Gastroesophageal sphincter (tissue), 4 donors: ENCODE measurements at regions not wholly inside any gene's neighbourhood (a gene's known extent, or its start where the extent isn't known, plus 50 kb on each side); places are given as distances from the start of the nearest gene placed in this dataset.
"Not testable (repeated sequence)": the region's sequence is repeated elsewhere in the genome, so short reads cannot be mapped to it uniquely, and the experiment has no call there.

ENCODE experiments used
- ATAC-seq: fragments of 150-250 bp; one replicate; pipeline ENCODE4 v1.9.1; 2016; ENCODE audit warnings: mild to moderate bottlenecking, moderate library complexity
- H3K27ac ChIP-seq, 4 donors: fragments of 200-600 bp; sonication (generic) in 3 of 4; 1 replicate in 3 of 4; 2 replicates in 1 of 4; pipeline ENCODE4 v1.5.1; 2016 to 2019
- H3K27me3 ChIP-seq: fragments of 200-600 bp; sonication (generic); one replicate; pipeline ENCODE4 v1.5.1; 2019
- H3K36me3 ChIP-seq, 2 donors: fragments of 200-600 bp; sonication (generic); one replicate each; pipeline ENCODE4 v1.5.1; 2019; ENCODE audit warnings: control low read depth in 1 of 2
- H3K4me1 ChIP-seq, 3 donors: fragments of 200-600 bp; sonication (generic); 1 replicate in 2 of 3; 2 replicates in 1 of 3; pipeline ENCODE4 v1.5.1; 2016 to 2019; ENCODE audit warnings: control low read depth in 2 of 3
- H3K4me3 ChIP-seq, 2 donors: fragments of 200-600 bp; sonication (generic); one replicate each; pipeline ENCODE4 v1.5.1; 2019; ENCODE audit warnings: mild to moderate bottlenecking in 1 of 2, moderate library complexity in 1 of 2
- H3K9me3 ChIP-seq, 3 donors: fragments of 200-600 bp; sonication (generic); one replicate each; pipeline ENCODE4 v1.5.1; 2017 to 2019; ENCODE audit warnings: control low read depth in 2 of 3
- EP300 ChIP-seq: sonication (generic); formaldehyde crosslinking; IDR thresholded peaks from one replicate; pipeline ENCODE4 v1.6.1; 2017; ENCODE audit warnings: antibody characterized with exemption, mild to moderate bottlenecking
- POLR2A ChIP-seq, 2 donors: fragments of 450-650 bp; IDR thresholded peaks; one replicate each; pipeline ENCODE4 v1.6.1; 2017; ENCODE audit warnings: antibody characterized with exemption in 2 of 2, mild to moderate bottlenecking in 2 of 2, moderate library complexity in 1 of 2
- POLR2AphosphoS5 ChIP-seq: sonication (generic); formaldehyde crosslinking; IDR thresholded peaks from one replicate; pipeline ENCODE4 v1.6.1; 2017; ENCODE audit warnings: antibody characterized with exemption
- WGBS, 2 donors: methylation state at CpG; one replicate each; pipeline ENCODE4 v1.1.5; 2018; ENCODE audit warnings: low coverage in 1 of 2; 5-methylcytosine and 5-hydroxymethylcytosine counted together
- TF ChIP-seq, protein P1 (sequence below), 4 experiments: fragments of 200-600 bp in 2 of 4; fragments of 450-650 bp in 2 of 4; sonication (generic) in 1 of 4; IDR thresholded peaks; one replicate each; pipeline ENCODE4 v1.5.1; 2017 to 2019; ENCODE audit warnings: antibody characterized with exemption in 4 of 4, mild to moderate bottlenecking in 2 of 4, moderate library complexity in 2 of 4

DNA sequence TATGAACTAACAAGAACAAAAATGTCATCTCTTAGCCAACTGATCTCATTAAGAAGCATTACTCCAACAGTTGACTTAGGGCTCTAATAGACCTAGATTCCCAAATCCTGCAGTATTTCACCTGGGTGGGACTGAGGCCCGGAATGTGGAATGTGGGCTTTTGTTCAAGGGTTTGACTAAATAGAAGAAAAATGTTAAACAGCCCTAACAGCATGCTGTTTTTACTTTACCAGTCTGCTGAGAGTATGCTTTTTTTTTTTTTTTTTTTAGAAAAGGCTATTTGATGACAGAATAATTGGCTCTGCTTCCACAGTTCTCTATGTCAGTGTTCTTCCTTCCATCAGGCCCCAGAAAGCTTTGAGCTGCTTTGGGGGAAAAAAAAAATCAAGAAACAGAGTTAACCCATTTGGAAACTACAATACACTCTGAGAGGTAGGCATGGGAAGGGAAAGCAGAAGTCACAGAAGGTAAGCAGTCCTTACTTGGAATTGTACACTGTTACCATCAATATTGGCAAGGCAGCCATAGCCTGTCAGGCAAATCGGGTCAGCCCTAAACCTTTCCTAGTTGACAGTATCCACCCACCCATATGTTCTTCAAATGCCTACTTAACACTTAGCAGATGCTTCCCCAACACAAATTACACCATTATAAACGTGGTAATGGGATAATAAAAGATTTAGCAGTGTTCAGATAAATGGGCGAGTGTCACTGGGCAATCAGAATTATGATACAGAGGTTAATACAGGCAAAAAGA lies 224.2 kb downstream of the CNTN3 start:
- Histone ChIP-seq H3K27ac (no peak overlapping the region), H3K4me3 (no peak overlapping the region), H3K9me3 (no peaks in the 10 kb centered on the region), H3K27me3 (no peaks in the 10 kb centered on the region), H3K4me1 (peaks cover 0 to 8% (median 0%) of the 10 kb centered on the region in 3 donors), H3K36me3 (no peaks in the 10 kb centered on the region)
- WGBS, 2 donors, result 41 to 45% methylated on average over 4 of the region's 4 CpGs
- TF ChIP-seq POLR2A (IDR thresholded peaks at IDR 0.05), result no peak
- TF ChIP-seq, protein P1, sequence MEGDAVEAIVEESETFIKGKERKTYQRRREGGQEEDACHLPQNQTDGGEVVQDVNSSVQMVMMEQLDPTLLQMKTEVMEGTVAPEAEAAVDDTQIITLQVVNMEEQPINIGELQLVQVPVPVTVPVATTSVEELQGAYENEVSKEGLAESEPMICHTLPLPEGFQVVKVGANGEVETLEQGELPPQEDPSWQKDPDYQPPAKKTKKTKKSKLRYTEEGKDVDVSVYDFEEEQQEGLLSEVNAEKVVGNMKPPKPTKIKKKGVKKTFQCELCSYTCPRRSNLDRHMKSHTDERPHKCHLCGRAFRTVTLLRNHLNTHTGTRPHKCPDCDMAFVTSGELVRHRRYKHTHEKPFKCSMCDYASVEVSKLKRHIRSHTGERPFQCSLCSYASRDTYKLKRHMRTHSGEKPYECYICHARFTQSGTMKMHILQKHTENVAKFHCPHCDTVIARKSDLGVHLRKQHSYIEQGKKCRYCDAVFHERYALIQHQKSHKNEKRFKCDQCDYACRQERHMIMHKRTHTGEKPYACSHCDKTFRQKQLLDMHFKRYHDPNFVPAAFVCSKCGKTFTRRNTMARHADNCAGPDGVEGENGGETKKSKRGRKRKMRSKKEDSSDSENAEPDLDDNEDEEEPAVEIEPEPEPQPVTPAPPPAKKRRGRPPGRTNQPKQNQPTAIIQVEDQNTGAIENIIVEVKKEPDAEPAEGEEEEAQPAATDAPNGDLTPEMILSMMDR (IDR thresholded peaks at IDR 0.05), result no peak
- TF ChIP-seq EP300, result no peak
- no peak for TF ChIP-seq POLR2AphosphoS5
- ATAC-seq, result no peak

DNA sequence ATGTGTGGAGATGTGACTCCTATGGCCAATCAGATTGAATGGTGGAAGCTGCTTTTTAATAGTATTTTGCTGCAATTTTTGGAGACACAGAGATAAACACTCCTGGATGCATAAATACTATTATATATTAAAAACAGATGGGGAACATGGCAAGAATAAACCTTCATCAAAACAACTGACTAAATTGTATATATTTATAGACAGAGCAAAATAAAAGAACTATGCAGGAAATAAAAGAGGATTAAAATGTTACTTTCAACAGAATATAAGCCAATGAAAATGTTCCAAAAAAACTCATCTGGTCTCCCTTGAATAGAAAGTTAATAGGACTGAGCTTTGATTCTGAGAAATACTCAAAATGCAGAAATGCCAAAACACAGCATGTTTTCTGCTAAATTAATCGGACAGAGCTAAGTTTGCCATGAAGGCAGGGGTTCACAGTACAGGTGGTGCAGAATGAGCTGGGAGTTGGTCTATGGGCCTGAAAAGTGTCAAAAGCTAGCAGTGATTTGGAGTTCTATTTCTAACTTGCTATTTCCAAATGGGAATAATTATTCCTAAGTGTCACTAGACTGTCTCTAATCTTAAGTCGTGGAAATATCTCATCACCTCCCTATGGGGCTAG lies 227.2 kb downstream of the CNTN3 start:
- Histone ChIP-seq H3K27ac (no peak overlapping the region), H3K36me3 (no peaks in the 10 kb centered on the region), H3K4me1 (peaks cover 0 to 8% (median 0%) of the 10 kb centered on the region in 3 donors), H3K4me3 (no peak overlapping the region), H3K9me3 (no peaks in the 10 kb centered on the region), H3K27me3 (no peaks in the 10 kb centered on the region)
- no peak for ATAC-seq
- 53 to 68% methylated on average over 2 of the region's 2 CpGs for WGBS, 2 donors
- TF ChIP-seq, protein P1 (IDR thresholded peaks at IDR 0.05), result no peak
- TF ChIP-seq EP300, result no peak
- no peak for TF ChIP-seq POLR2AphosphoS5
- no peak for TF ChIP-seq POLR2A (IDR thresholded peaks at IDR 0.05)

DNA sequence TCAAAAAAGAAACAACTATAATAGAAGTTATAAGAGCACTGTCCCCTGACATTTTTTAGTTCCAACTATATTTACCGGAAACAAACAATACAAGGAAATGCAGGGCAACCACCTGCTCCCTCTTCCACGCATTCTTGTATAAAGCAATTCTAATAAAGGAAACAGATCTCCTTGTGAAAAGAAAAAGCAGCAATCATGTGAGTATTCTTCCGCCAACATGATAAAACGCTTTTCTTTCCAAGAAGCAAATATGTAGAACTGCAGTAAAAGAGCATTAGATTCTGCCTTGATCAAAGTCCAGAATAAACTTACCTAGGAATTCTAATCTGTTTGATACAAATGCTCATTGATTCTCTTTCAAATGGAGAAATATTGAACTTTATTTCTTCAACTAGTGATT lies 230.3 kb downstream of the CNTN3 start:
- 62 to 72% methylated on average over 4 of the region's 4 CpGs for WGBS, 2 donors
- Histone ChIP-seq H3K4me3 (no peak overlapping the region), H3K27ac (no peak overlapping the region), H3K9me3 (no peaks in the 10 kb centered on the region), H3K4me1 (no peaks in the 10 kb centered on the region), H3K36me3 (no peaks in the 10 kb centered on the region), H3K27me3 (no peaks in the 10 kb centered on the region)
- ATAC-seq, result no peak
- TF ChIP-seq EP300, result no peak
- no peak for TF ChIP-seq POLR2A (IDR thresholded peaks at IDR 0.05)
- TF ChIP-seq, protein P1 (IDR thresholded peaks at IDR 0.05), result no peak
- no peak for TF ChIP-seq POLR2AphosphoS5

DNA sequence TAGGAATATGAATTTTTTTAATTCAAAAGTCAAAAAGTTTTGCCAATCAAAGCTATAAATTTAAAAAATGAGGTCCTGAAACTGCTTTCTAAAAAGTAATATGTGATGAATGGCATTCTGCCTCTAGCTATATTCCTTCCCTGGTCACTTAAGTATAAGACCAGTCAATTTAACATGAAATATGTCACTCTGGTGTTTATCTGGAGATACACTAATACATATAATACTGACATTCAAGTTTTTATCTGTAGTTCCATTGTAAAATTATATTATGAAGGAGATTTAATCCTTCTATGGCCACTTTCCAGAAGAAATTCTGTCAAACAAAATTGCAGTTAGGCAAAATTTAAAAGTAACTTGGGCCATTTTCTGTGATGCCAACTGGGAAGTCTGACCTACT lies 236.8 kb downstream of the CNTN3 start:
- no peak for TF ChIP-seq POLR2A (IDR thresholded peaks at IDR 0.05)
- TF ChIP-seq EP300, result no peak
- no peak for TF ChIP-seq POLR2AphosphoS5
- TF ChIP-seq, protein P1 (IDR thresholded peaks at IDR 0.05), result no peak
- no peak for ATAC-seq
- Histone ChIP-seq H3K9me3 (no peaks in the 10 kb centered on the region), H3K27ac (no peak overlapping the region), H3K4me3 (no peak overlapping the region), H3K36me3 (no peaks in the 10 kb centered on the region), H3K4me1 (no peaks in the 10 kb centered on the region), H3K27me3 (no peaks in the 10 kb centered on the region)

DNA sequence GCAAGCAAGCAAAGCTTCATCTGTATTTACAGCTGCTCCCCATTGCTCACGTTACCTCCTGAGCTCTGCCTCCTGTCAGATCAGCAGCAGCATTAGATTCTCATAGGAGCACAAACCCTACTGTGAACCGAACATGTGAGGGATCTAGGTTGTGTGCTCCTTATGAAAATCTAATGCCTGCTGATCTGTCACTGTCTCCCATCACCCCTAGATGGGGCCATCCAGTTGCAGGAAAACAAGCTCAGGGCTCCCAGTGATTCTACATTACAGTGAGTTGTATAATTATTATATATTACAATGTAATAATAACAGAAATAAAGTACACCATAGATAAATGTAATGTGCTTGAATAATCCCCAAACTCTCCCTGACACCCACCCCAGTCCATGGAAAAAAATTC lies 238.1 kb downstream of the CNTN3 start:
- TF ChIP-seq, protein P1 (IDR thresholded peaks at IDR 0.05), result peak in 3 of 4 experiments; percentile 6 to 48 (median 38)
- H3K27ac ChIP-seq, H3K36me3 ChIP-seq, ATAC-seq, H3K4me1 ChIP-seq, H3K27me3 ChIP-seq, H3K4me3 ChIP-seq, H3K9me3 ChIP-seq: not testable (repeated sequence)
- WGBS, 2 donors, result 100% methylated on average over 2 of the region's 2 CpGs; no CpG with 5 or more reads in 1 of the 2 donors
